ENCODE measurements at regions not wholly inside any gene's neighbourhood (a gene's known extent, or its start where the extent isn't known, plus 50 kb on each side); places are given as distances from the start of the nearest gene placed in this dataset.

- Histone ChIP-seq H3K27ac (ENCODE audit: low read depth, low read length, poor library complexity, severe bottlenecking) (peak overlapping the region; percentile 43), H3F3A (ENCODE audit: insufficient read depth, low read length) (no peaks in the 10 kb centered on the region), H3K79me2 (ENCODE audit: insufficient read depth, low read length) (no peaks in the 10 kb centered on the region), H3K4me3 (ENCODE audit: low read depth, low read length, poor library complexity, severe bottlenecking) (no peak overlapping the region), H3K9ac (ENCODE audit: low read length) (no peak overlapping the region), H3K4me2 (ENCODE audit: low read length) (peak overlapping the region; percentile 34; the same call in 1 of the 2 replicates), H2AFZ (ENCODE audit: low read length) (no peak overlapping the region), H4K20me1 (ENCODE audit: insufficient read depth, low read length) (no peaks in the 10 kb centered on the region), H3K9me3 (ENCODE audit: low read length) (no peaks in the 10 kb centered on the region), H3K9me2 (ENCODE audit: low read depth, low read length) (no peaks in the 10 kb centered on the region), H3K4me1 (ENCODE audit: insufficient read depth, low read length, severe bottlenecking) (peaks cover 34% of the 10 kb centered on the region), H3K36me3 (ENCODE audit: insufficient read depth, low read length) (no peaks in the 10 kb centered on the region), H3K27me3 (ENCODE audit: insufficient read depth, low read length) (no peaks in the 10 kb centered on the region)
- TF ChIP-seq EZH2 (IDR thresholded peaks at IDR 0.05; ENCODE audit: borderline replicate concordance, low read length) = no peak
- no peak for TF ChIP-seq CTCF (IDR thresholded peaks at IDR 0.05; ENCODE audit: low read length)
These were observed 1477.0 kb downstream of the PCDH7 start for GRCh38 chr4:32196950-32197688.

GRCh38 chr4:32199639-32200038 lies 1479.5 kb downstream of the PCDH7 start:
- Histone ChIP-seq H3K4me1 (ENCODE audit: insufficient read depth, low read length, severe bottlenecking) (peaks cover 34% of the 10 kb centered on the region), H3K9me2 (ENCODE audit: low read depth, low read length) (no peaks in the 10 kb centered on the region), H3K9ac (ENCODE audit: low read length) (no peak overlapping the region), H3K4me2 (ENCODE audit: low read length) (peak overlapping the region; percentile 29), H3K79me2 (ENCODE audit: insufficient read depth, low read length) (no peaks in the 10 kb centered on the region), H3K4me3 (ENCODE audit: low read depth, low read length, poor library complexity, severe bottlenecking) (no peak overlapping the region), H3K27me3 (ENCODE audit: insufficient read depth, low read length) (no peaks in the 10 kb centered on the region), H3K9me3 (ENCODE audit: low read length) (no peaks in the 10 kb centered on the region), H3F3A (ENCODE audit: insufficient read depth, low read length) (no peaks in the 10 kb centered on the region), H4K20me1 (ENCODE audit: insufficient read depth, low read length) (no peaks in the 10 kb centered on the region), H3K27ac (ENCODE audit: low read depth, low read length, poor library complexity, severe bottlenecking) (peak overlapping the region; percentile 80), H2AFZ (ENCODE audit: low read length) (no peak overlapping the region), H3K36me3 (ENCODE audit: insufficient read depth, low read length) (no peaks in the 10 kb centered on the region)
- TF ChIP-seq EZH2 (IDR thresholded peaks at IDR 0.05; ENCODE audit: borderline replicate concordance, low read length) = no peak
- TF ChIP-seq CTCF (IDR thresholded peaks at IDR 0.05; ENCODE audit: low read length) = no peak

- Histone ChIP-seq H3K9me3 (ENCODE audit: low read length) (no peaks in the 10 kb centered on the region), H3K27ac (ENCODE audit: low read depth, low read length, poor library complexity, severe bottlenecking) (no peak overlapping the region), H4K20me1 (ENCODE audit: insufficient read depth, low read length) (no peaks in the 10 kb centered on the region), H3K4me3 (ENCODE audit: low read depth, low read length, poor library complexity, severe bottlenecking) (no peak overlapping the region), H3K4me1 (ENCODE audit: insufficient read depth, low read length, severe bottlenecking) (peaks cover 21% of the 10 kb centered on the region), H3K36me3 (ENCODE audit: insufficient read depth, low read length) (no peaks in the 10 kb centered on the region), H3K4me2 (ENCODE audit: low read length) (no peak overlapping the region), H2AFZ (ENCODE audit: low read length) (no peak overlapping the region), H3F3A (ENCODE audit: insufficient read depth, low read length) (no peaks in the 10 kb centered on the region), H3K79me2 (ENCODE audit: insufficient read depth, low read length) (no peaks in the 10 kb centered on the region), H3K9me2 (ENCODE audit: low read depth, low read length) (no peaks in the 10 kb centered on the region), H3K9ac (ENCODE audit: low read length) (no peak overlapping the region), H3K27me3 (ENCODE audit: insufficient read depth, low read length) (no peaks in the 10 kb centered on the region)
- no peak for TF ChIP-seq CTCF (IDR thresholded peaks at IDR 0.05; ENCODE audit: low read length)
- no peak for TF ChIP-seq EZH2 (IDR thresholded peaks at IDR 0.05; ENCODE audit: borderline replicate concordance, low read length)
These were observed 1483.2 kb downstream of the PCDH7 start for GRCh38 chr4:32203340-32203739.

Data from OCI-LY1 (cell line).